ENCODE measurements at regions not wholly inside any gene's neighbourhood (a gene's known extent, or its start where the extent isn't known, plus 50 kb on each side); places are given as distances from the start of the nearest gene placed in this dataset.
A peak's percentile ranks its signal among the peaks of the same experiment; 100 is the strongest.

DNA sequence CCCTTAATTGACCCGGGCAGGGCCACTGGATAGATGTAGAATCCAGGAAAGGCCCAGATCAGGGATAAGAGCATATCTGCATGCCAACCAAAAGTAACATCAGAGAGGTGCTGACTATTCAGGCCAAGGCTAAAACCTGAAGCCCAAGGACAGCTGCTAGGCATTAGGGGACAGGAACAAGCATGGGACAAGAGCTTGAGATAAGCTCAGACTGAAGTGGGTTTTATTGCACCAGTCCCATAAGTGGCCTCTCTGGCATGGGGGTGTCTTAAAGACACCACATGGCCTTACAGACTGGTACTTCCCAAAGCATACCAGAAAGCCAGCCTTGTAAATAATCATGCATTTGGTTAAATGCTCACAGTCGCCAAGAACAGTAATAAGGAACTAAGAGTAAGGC lies 376.1 kb downstream of the FBXW7 start:
- Histone ChIP-seq H3K27me3 (no peaks in the 10 kb centered on the region), H3K36me3 (no peaks in the 10 kb centered on the region), H3K4me1 (peaks cover 5 to 30% (median 19%) of the 10 kb centered on the region in 9 donors), H3K4me3 (no peak overlapping the region), H3K9me3 (no peaks in the 10 kb centered on the region), H3K27ac (no peak overlapping the region)
- ATAC-seq (peak in 3 of 8 donors; percentile 44 to 65 (median 48)), DNase-seq (no peak)
- intact Hi-C loops (cut with DNase I), result loop anchor here in 2 of 10 donors (5.0 to 10.0 kb wide), 3 partner anchors 47 to 105 kb away; no protein-coding TSS in a partner anchor
- 64 to 69% methylated on average over 2 of the region's 2 CpGs for WGBS, 2 donors
- TF ChIP-seq, protein P1, sequence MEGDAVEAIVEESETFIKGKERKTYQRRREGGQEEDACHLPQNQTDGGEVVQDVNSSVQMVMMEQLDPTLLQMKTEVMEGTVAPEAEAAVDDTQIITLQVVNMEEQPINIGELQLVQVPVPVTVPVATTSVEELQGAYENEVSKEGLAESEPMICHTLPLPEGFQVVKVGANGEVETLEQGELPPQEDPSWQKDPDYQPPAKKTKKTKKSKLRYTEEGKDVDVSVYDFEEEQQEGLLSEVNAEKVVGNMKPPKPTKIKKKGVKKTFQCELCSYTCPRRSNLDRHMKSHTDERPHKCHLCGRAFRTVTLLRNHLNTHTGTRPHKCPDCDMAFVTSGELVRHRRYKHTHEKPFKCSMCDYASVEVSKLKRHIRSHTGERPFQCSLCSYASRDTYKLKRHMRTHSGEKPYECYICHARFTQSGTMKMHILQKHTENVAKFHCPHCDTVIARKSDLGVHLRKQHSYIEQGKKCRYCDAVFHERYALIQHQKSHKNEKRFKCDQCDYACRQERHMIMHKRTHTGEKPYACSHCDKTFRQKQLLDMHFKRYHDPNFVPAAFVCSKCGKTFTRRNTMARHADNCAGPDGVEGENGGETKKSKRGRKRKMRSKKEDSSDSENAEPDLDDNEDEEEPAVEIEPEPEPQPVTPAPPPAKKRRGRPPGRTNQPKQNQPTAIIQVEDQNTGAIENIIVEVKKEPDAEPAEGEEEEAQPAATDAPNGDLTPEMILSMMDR (IDR thresholded peaks at IDR 0.05), result no peak

DNA sequence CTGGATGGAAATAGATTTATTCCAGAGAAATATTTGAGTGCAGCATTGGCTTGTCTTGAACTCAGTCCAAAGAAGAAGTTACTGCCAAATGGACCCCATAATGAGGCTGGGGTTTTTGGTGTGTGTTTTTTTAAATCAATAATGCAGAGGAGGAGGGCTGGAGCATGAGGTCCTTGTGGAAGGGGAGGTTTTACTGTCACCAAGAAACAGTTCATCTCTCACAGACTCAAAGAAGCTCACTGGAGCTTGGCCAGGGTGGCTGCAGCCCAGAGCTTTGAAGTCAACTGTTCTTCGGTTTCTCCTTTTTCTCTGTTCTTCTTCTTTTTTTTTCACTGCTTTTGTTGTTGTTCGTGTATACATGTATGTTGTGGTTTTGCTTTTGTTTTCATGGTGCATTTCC lies 377.7 kb downstream of the FBXW7 start:
- TF ChIP-seq, protein P1 (IDR thresholded peaks at IDR 0.05), result no peak
- H3K36me3 ChIP-seq, result no peaks in the 10 kb centered on the region
- no peak overlapping the region for H3K27ac ChIP-seq
- 63 to 67% methylated on average over 2 of the region's 2 CpGs for WGBS, 2 donors
- H3K4me3 ChIP-seq, result no peak overlapping the region
- ATAC-seq (no peak), DNase-seq (no peak)
- H3K4me1 ChIP-seq, result peaks cover 5 to 30% (median 19%) of the 10 kb centered on the region in 9 donors
- H3K27me3 ChIP-seq, result no peaks in the 10 kb centered on the region
- H3K9me3 ChIP-seq, result no peaks in the 10 kb centered on the region
- intact Hi-C loops (cut with DNase I), result loop anchor here in 1 of 10 donors (5.0 kb wide), 1 partner anchor 46 kb away; no protein-coding TSS in a partner anchor

DNA sequence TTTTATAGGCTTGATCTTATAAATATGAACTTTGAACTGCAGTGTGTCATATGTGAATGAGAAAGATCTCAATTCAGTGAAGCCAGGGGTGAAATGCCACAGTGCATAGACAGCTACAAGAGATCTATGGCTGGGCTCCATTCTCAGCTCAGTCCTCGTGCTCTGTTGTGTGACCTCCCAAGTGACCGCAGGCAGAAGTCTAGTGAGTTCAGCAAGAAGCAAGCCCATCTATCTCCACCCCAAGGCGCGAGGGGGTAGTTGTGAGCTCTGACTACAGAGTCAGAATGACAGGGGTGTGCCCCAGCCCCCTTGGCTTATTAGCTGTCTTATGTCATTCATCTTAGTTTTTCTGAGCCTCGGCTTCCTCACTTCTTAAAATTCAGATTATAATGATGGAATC lies 378.3 kb downstream of the FBXW7 start:
- Histone ChIP-seq H3K27me3 (no peaks in the 10 kb centered on the region), H3K4me1 (peaks cover 5 to 28% (median 17%) of the 10 kb centered on the region in 9 donors), H3K9me3 (no peaks in the 10 kb centered on the region), H3K4me3 (no peak overlapping the region), H3K27ac (no peak overlapping the region), H3K36me3 (no peaks in the 10 kb centered on the region)
- TF ChIP-seq, protein P1 (IDR thresholded peaks at IDR 0.05), result no peak
- intact Hi-C loops (cut with DNase I), result loop anchor here in 1 of 10 donors (5.0 kb wide), 1 partner anchor 45 kb away; no protein-coding TSS in a partner anchor
- DNase-seq (no peak), ATAC-seq (no peak)
- 88 to 95% methylated on average over 5 of the region's 5 CpGs for WGBS, 2 donors

DNA sequence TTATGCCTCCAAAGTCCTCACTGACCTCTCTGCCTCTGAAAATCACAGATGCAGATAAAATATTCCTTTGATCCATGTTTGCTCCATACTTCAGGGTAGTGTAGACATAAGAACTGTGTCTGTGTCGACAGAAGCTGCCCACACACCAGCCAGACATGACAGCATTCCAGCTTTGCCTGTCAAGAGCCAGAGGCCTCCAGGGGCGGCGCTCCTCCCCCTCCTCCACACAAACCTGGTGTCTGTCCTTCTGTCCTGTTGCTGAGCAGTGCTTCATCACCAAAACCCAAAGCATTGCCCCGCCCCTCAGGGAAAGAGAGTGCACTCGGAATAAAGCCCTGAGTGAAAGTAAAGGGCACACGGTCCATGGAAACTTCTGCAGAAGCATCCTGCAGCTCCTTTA lies 379.4 kb downstream of the FBXW7 start:
- intact Hi-C loops (cut with DNase I), result loop anchor here in 1 of 10 donors (5.0 kb wide), 1 partner anchor 44 kb away; no protein-coding TSS in a partner anchor
- no peaks in the 10 kb centered on the region for H3K36me3 ChIP-seq
- H3K9me3 ChIP-seq, result no peaks in the 10 kb centered on the region
- WGBS, 2 donors, result 26 to 40% methylated on average over 6 of the region's 6 CpGs
- no peak overlapping the region for H3K4me3 ChIP-seq
- TF ChIP-seq, protein P1 (IDR thresholded peaks at IDR 0.05), result no peak
- peak overlapping the region in 1 of 10 donors; percentile 23 for H3K27ac ChIP-seq
- no peaks in the 10 kb centered on the region for H3K27me3 ChIP-seq
- DNase-seq, result peak; percentile 48 to 56
- ATAC-seq, result peak; percentile 59 to 89 (median 76)
- H3K4me1 ChIP-seq, result peaks cover 0 to 17% (median 5%) of the 10 kb centered on the region in 9 donors

All from heart right ventricle (tissue), 16 donors.